SK-N-MC (cell line): ENCODE measurements at regions not wholly inside any gene's neighbourhood (a gene's known extent, or its start where the extent isn't known, plus 50 kb on each side); places are given as distances from the start of the nearest gene placed in this dataset.

Source experiments
- EZH2 ChIP-seq: fragments of 200-600 bp; sonication (generic); IDR thresholded peaks from one replicate; pipeline ENCODE4 v1.6.1; 2017; ENCODE audit warnings: antibody characterized with exemption
- POLR2AphosphoS5 ChIP-seq: IDR thresholded peaks from 2 replicates; pipeline ENCODE4 v1.6.1; 2012; ENCODE audit warnings: mild to moderate bottlenecking, low read depth, low read length, borderline replicate concordance

GRCh38 chr20:7629880-7630279 is 310.4 kb downstream of the HAO1 start:
- no peak for TF ChIP-seq EZH2
- TF ChIP-seq POLR2AphosphoS5 = no peak
